Fibroblast of the aortic adventitia (primary cell): ENCODE measurements at regions not wholly inside any gene's neighbourhood (a gene's known extent, or its start where the extent isn't known, plus 50 kb on each side); places are given as distances from the start of the nearest gene placed in this dataset.

ENCODE experiments used
- DNase-seq: peaks from one replicate; pipeline ENCODE4 v3.0.0-alpha.2; 2010; ENCODE audit warnings: low read depth
- H3K4me3 ChIP-seq: 2 replicates; pipeline ENCODE4 v1.5.1; 2011; ENCODE audit warnings: low read depth, mild to moderate bottlenecking, control low read depth, low read length, moderate library complexity
- TF ChIP-seq, protein P1 (sequence below): IDR thresholded peaks from 2 replicates; pipeline ENCODE4 v1.5.1; 2011; ENCODE audit warnings: mild to moderate bottlenecking, low read length, control low read depth, inconsistent platforms; ENCODE audit not compliant: insufficient read depth

GRCh38 chr16:63539276-63539675 lies 1503.0 kb upstream of the CDH8 start:
- TF ChIP-seq, protein P1, sequence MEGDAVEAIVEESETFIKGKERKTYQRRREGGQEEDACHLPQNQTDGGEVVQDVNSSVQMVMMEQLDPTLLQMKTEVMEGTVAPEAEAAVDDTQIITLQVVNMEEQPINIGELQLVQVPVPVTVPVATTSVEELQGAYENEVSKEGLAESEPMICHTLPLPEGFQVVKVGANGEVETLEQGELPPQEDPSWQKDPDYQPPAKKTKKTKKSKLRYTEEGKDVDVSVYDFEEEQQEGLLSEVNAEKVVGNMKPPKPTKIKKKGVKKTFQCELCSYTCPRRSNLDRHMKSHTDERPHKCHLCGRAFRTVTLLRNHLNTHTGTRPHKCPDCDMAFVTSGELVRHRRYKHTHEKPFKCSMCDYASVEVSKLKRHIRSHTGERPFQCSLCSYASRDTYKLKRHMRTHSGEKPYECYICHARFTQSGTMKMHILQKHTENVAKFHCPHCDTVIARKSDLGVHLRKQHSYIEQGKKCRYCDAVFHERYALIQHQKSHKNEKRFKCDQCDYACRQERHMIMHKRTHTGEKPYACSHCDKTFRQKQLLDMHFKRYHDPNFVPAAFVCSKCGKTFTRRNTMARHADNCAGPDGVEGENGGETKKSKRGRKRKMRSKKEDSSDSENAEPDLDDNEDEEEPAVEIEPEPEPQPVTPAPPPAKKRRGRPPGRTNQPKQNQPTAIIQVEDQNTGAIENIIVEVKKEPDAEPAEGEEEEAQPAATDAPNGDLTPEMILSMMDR = no peak
- no peak overlapping the region for H3K4me3 ChIP-seq
- DNase-seq = no peak

DNA sequence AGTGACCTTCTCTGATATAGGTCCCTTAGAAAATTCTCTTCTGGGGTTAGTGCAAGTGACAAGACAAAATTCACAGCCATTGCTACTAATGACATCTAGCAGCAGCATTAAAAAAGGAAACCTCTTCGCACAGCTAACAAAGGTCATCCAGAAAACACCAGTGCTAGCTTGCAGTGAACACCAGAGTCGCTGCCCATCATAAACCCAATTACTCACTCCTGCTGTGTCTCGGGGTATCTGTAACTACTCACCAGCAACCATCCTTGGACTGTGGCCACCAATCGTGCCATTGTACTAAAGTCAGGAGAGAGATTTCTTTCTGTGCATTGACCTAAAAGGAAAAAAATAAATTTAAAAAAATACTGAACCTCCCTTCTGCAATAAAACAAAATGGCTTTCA lies 1494.7 kb upstream of the CDH8 start:
- TF ChIP-seq, protein P1 = no peak
- DNase-seq = no peak
- no peak overlapping the region for H3K4me3 ChIP-seq

- no peak overlapping the region for H3K4me3 ChIP-seq
- DNase-seq = no peak
- TF ChIP-seq, protein P1 = no peak
Observed at GRCh38 chr16:63530208-63530607, 1494.0 kb upstream of the CDH8 start.

- H3K4me3 ChIP-seq = no peak overlapping the region
- TF ChIP-seq, protein P1 = no peak
Observed at GRCh38 chr16:63527404-63527803, 1491.2 kb upstream of the CDH8 start.

DNA sequence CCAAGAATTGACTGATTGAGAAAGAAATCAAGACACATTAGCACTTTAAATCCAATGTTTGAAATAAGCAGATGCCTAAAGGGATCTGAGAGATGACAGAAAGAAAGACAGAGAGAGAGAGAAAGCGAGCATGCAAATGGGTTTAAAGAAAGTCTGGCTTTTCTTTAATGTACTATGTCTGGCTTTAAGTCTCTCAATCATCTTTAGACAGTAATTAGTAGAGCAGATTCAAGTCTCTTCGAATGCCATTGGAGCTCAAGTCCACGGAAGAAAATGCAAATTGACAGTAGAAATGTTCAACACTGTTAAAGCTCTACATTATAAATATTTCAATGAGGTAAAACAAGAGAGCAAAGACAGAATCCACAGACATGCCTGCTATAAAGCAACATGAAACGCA lies 1480.2 kb upstream of the CDH8 start:
- TF ChIP-seq, protein P1 = no peak
- no peak for DNase-seq
- H3K4me3 ChIP-seq = no peak overlapping the region

More at GRCh38 chr16:63527404-63527803, 1491.2 kb upstream of the CDH8 start:
- no peak for DNase-seq

DNA sequence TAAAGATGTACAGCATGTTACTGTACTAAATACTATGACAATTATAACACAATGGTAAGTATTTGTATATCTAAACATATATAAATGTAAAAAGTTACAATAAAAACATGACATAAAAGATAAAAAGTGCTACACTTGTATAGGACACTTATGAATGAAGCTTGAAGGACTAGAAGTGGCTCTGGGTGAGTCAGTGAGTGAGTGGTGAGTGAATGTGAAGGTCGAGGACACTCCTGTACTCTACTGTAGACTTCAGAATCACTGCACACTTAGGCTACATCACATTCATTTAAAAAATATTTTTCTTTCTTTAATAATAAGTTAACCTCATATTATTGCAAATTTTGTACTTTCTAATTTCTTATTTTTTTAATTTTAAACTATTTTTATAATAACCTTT lies 1476.7 kb upstream of the CDH8 start:
- no peak overlapping the region for H3K4me3 ChIP-seq
- TF ChIP-seq, protein P1 = no peak
- DNase-seq = no peak

DNA sequence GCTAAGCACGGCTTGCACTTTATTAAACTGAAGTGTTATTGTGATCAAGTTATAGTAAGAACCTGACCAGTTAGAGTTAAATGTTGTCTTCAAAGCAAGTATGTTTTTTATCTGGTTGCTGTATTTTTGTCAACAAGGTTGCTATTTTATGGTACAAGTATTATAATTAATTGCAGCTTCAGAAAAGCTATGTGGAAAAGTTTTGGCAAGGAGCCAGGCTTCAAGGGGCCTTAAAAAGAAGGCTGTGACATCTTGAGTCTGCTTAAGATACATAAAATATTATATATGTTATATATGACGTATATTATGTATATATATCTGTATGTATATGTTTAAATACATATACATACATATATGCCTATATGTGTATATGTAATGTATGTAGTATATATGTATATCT lies 1461.2 kb upstream of the CDH8 start:
- TF ChIP-seq, protein P1 = no peak
- no peak overlapping the region for H3K4me3 ChIP-seq
- DNase-seq = no peak
